Naive thymus-derived CD4-positive, alpha-beta T cell (primary cell): ENCODE measurements at regions not wholly inside any gene's neighbourhood (a gene's known extent, or its start where the extent isn't known, plus 50 kb on each side); places are given as distances from the start of the nearest gene placed in this dataset. TPM values are rescaled to one million over a fixed set of nuclear protein-coding genes. Genes with fewer than 3 reads are reported as not detected.

ENCODE experiments used
- ATAC-seq: fragments of 150-1000 bp; cut with Tn5 transposase; 2 replicates; pipeline ENCODE4 v1.10.0; 2021; ENCODE audit warnings: mild to moderate bottlenecking, moderate library complexity
- CTCF ChIA-PET: fragments of 350-600 bp; sonication (Branson Sonifier 250); formaldehyde crosslinking; loops from one replicate; lab custom pipeline; 2021; ENCODE audit warnings: antibody characterized with exemption; lab: Charles Lee
- POLR2A ChIA-PET: fragments of 350-600 bp; sonication (Branson Sonifier 250); formaldehyde crosslinking; loops from one replicate; lab custom pipeline; 2021; ENCODE audit warnings: antibody characterized with exemption, inconsistent platforms; lab: Charles Lee
- DNase-seq, 9 donors: peaks; one replicate each; pipeline versions ENCODE4 v3.0.0 to v3.0.0-alpha.2; 2020 to 2022; ENCODE audit warnings: mixed read lengths in 1 of 9
- H3K27ac ChIP-seq: one replicate; pipeline ENCODE4 v1.7.0; 2013; ENCODE audit warnings: mild to moderate bottlenecking, low read depth, low read length, moderate library complexity
- H3K27me3 ChIP-seq, 2 donors: one replicate each; pipeline ENCODE4 v1.7.0; 2013; ENCODE audit warnings: low read length in 2 of 2, mild to moderate bottlenecking in 2 of 2, moderate library complexity in 2 of 2; ENCODE audit not compliant: control insufficient read depth in 2 of 2, insufficient read depth in 2 of 2
- H3K36me3 ChIP-seq, 3 experiments: 1 replicate in 2 of 3; 2 replicates in 1 of 3; pipeline ENCODE4 v1.7.0; 2013; ENCODE audit warnings: low read length in 3 of 3, mild to moderate bottlenecking in 3 of 3, moderate library complexity in 1 of 3; ENCODE audit not compliant: insufficient read depth in 3 of 3, control insufficient read depth in 2 of 3
- H3K4me1 ChIP-seq, 2 donors: one replicate each; pipeline ENCODE4 v1.7.0; 2013; ENCODE audit warnings: low read length in 2 of 2, mild to moderate bottlenecking in 2 of 2, moderate library complexity in 1 of 2; ENCODE audit not compliant: control insufficient read depth in 2 of 2, insufficient read depth in 2 of 2
- H3K4me3 ChIP-seq: 2 replicates; pipeline ENCODE4 v1.7.0; 2013; ENCODE audit warnings: mild to moderate bottlenecking, low read length
- H3K9me3 ChIP-seq, 3 experiments: 1 replicate in 2 of 3; 2 replicates in 1 of 3; pipeline ENCODE4 v1.7.0; 2013; ENCODE audit warnings: low read length in 3 of 3; ENCODE audit not compliant: control insufficient read depth in 2 of 3
- H3K27ac Mint-ChIP-seq, 9 donors: one replicate each; pipeline ENCODE4 v1.8.0; 2020 to 2022; ENCODE audit warnings: mixed read lengths in 9 of 9, mild to moderate bottlenecking in 8 of 9, moderate library complexity in 5 of 9, inconsistent platforms in 2 of 9
- H3K27me3 Mint-ChIP-seq, 5 donors: one replicate each; pipeline ENCODE4 v1.8.0; 2021 to 2022; ENCODE audit warnings: mixed read lengths in 5 of 5, mild to moderate bottlenecking in 1 of 5
- H3K36me3 Mint-ChIP-seq, 5 donors: one replicate each; pipeline ENCODE4 v1.8.0; 2020 to 2022; ENCODE audit warnings: mixed read lengths in 5 of 5, mild to moderate bottlenecking in 3 of 5, inconsistent platforms in 1 of 5
- H3K4me1 Mint-ChIP-seq, 7 donors: one replicate each; pipeline ENCODE4 v1.8.0; 2020 to 2022; ENCODE audit warnings: mixed read lengths in 7 of 7, mild to moderate bottlenecking in 3 of 7, inconsistent platforms in 1 of 7
- H3K4me3 Mint-ChIP-seq, 10 donors: one replicate each; pipeline ENCODE4 v1.8.0; 2020 to 2022; ENCODE audit warnings: mild to moderate bottlenecking in 10 of 10, mixed read lengths in 10 of 10, moderate library complexity in 6 of 10, inconsistent platforms in 2 of 10
- H3K9me3 Mint-ChIP-seq, 11 donors: one replicate each; pipeline ENCODE4 v1.8.0; 2020 to 2022; ENCODE audit warnings: mixed read lengths in 11 of 11, mild to moderate bottlenecking in 4 of 11, inconsistent platforms in 1 of 11, moderate library complexity in 1 of 11
- intact Hi-C, 2 donors: fragments of 100-400 bp; cut with micrococcal nuclease; formaldehyde crosslinking; loops; one replicate each; pipeline ENCODE4 v1.15.1; 2023
- microRNA-seq: library from miRNA; unstranded; fragments of <30 nt; microRNA quantifications from one replicate; pipeline ENCODE4 v1.2.0, GENCODE V29; 2022; ENCODE audit warnings: borderline microRNAs expressed

DNA sequence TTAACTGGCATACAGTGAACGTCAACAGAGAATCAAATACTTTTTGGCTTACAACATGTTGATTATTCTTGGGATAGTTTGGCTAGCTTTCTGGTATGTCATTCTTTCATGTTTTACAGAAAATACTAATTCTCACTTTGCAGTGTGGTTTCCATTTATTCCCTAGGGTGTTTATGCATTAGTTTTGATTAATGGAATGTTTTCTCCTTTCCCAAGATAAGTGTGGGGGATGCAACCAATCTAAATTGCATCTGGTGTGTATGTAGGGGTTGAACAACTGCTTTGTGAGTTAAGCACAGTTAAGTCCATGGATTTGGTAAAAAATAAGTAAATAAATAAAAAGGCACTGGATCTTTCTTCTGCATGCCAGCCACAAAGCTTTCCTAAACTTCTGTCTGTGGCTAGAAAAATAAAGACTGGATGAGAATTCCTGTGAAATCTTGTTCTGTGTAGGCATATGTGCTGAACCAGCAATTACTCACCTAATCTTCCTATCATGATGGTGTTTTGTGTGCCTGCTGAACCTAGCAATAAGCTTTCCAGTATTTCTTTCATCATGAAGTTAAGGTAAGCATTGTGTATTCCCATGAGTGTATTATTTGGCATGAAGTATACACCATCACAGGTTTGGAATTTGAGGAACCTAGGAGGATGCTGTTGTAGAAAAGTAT is 50.6 kb upstream of the TENM3 start:
- Histone ChIP-seq H3K4me1 (no peaks in the 10 kb centered on the region), H3K27me3 (no peaks in the 10 kb centered on the region), H3K36me3 (no peaks in the 10 kb centered on the region), H3K9me3 (no peaks in the 10 kb centered on the region), H3K27ac (no peak overlapping the region), H3K4me3 (no peak overlapping the region)
- ChIA-PET CTCF (no interaction called here), POLR2A (no interaction called here)
- intact Hi-C loops: no loop called here
- ATAC-seq (no peak), DNase-seq (no peak)
- Mint-ChIP-seq H3K4me3 (no peak overlapping the region), H3K27ac (no peak overlapping the region), H3K4me1 (no peaks in the 10 kb centered on the region), H3K36me3 (no peaks in the 10 kb centered on the region), H3K9me3 (peaks cover 0 to 5% (median 0%) of the 10 kb centered on the region in 11 donors), H3K27me3 (peaks cover 0 to 8% (median 5%) of the 10 kb centered on the region in 5 donors)

- Mint-ChIP-seq H3K36me3 (no peaks in the 10 kb centered on the region), H3K4me3 (no peak overlapping the region), H3K27ac (no peak overlapping the region), H3K9me3 (peaks cover 0 to 6% (median 0%) of the 10 kb centered on the region in 11 donors), H3K4me1 (no peaks in the 10 kb centered on the region), H3K27me3 (peaks cover 0 to 8% (median 5%) of the 10 kb centered on the region in 5 donors)
- Histone ChIP-seq H3K4me1 (no peaks in the 10 kb centered on the region), H3K27me3 (no peaks in the 10 kb centered on the region), H3K27ac (no peak overlapping the region), H3K9me3 (no peaks in the 10 kb centered on the region), H3K4me3 (no peak overlapping the region), H3K36me3 (no peaks in the 10 kb centered on the region)
- intact Hi-C loops: no loop called here
- ATAC-seq (no peak), DNase-seq (no peak)
- POLR2A ChIA-PET: no interaction called here
- CTCF ChIA-PET: no interaction called here
Measured at GRCh38 chr4:182193311-182193710, 49.9 kb upstream of the TENM3 start.

Small RNA genes lying in the stretch of these regions (microRNA-seq; reads per million reads assigned to microRNA genes)
- gene MIR1305: not detected
